Glutamatergic neuron (in vitro differentiated cells): ENCODE measurements at regions not wholly inside any gene's neighbourhood (a gene's known extent, or its start where the extent isn't known, plus 50 kb on each side); places are given as distances from the start of the nearest gene placed in this dataset.

Experiments used
- DNase-seq: peaks from one replicate; pipeline ENCODE4 v3.0.0; 2022
- H3K27ac Mint-ChIP-seq: one replicate; pipeline ENCODE4 v1.8.0; 2020; ENCODE audit warnings: mild to moderate bottlenecking, mixed read lengths, inconsistent platforms; ENCODE audit not compliant: unreplicated experiment
- H3K27me3 Mint-ChIP-seq: one replicate; pipeline ENCODE4 v1.8.0; 2020; ENCODE audit warnings: mild to moderate bottlenecking, moderate library complexity, mixed read lengths, inconsistent platforms; ENCODE audit not compliant: unreplicated experiment
- H3K36me3 Mint-ChIP-seq: one replicate; pipeline ENCODE4 v1.8.0; 2020; ENCODE audit warnings: mild to moderate bottlenecking, mixed read lengths, inconsistent platforms; ENCODE audit not compliant: unreplicated experiment
- H3K4me1 Mint-ChIP-seq: one replicate; pipeline ENCODE4 v1.8.0; 2020; ENCODE audit warnings: mild to moderate bottlenecking, low read depth, mixed read lengths, inconsistent platforms; ENCODE audit not compliant: unreplicated experiment
- H3K4me3 Mint-ChIP-seq: one replicate; pipeline ENCODE4 v1.8.0; 2020; ENCODE audit warnings: mild to moderate bottlenecking, mixed read lengths, inconsistent platforms; ENCODE audit not compliant: unreplicated experiment
- H3K9me3 Mint-ChIP-seq: one replicate; pipeline ENCODE4 v1.8.0; 2020; ENCODE audit warnings: mild to moderate bottlenecking, moderate library complexity, mixed read lengths, inconsistent platforms; ENCODE audit not compliant: unreplicated experiment
- CTCF ChIP-seq: fragments of 200-600 bp; sonication (generic); IDR thresholded peaks from one replicate; pipeline ENCODE4 v1.5.0; 2021; ENCODE audit not compliant: partially characterized antibody, unreplicated experiment

GRCh38 chr11:43067681-43068080 is 244.1 kb upstream of the API5 start:
- no peak for DNase-seq
- TF ChIP-seq CTCF = no peak
- no peak overlapping the region for H3K4me3 Mint-ChIP-seq
- peaks cover 3% of the 10 kb centered on the region for H3K4me1 Mint-ChIP-seq
- peaks cover 3% of the 10 kb centered on the region for H3K9me3 Mint-ChIP-seq
- H3K36me3 Mint-ChIP-seq = no peaks in the 10 kb centered on the region
- no peaks in the 10 kb centered on the region for H3K27me3 Mint-ChIP-seq
- H3K27ac Mint-ChIP-seq = no peak overlapping the region

- H3K27me3 Mint-ChIP-seq = no peaks in the 10 kb centered on the region
- DNase-seq = no peak
- TF ChIP-seq CTCF = no peak
- H3K9me3 Mint-ChIP-seq = peaks cover 3% of the 10 kb centered on the region
- no peak overlapping the region for H3K4me3 Mint-ChIP-seq
- peaks cover 3% of the 10 kb centered on the region for H3K4me1 Mint-ChIP-seq
- H3K36me3 Mint-ChIP-seq = no peaks in the 10 kb centered on the region
- no peak overlapping the region for H3K27ac Mint-ChIP-seq
These were observed 240.5 kb upstream of the API5 start for GRCh38 chr11:43071338-43071737.

GRCh38 chr11:43072096-43072495 is 239.7 kb upstream of the API5 start:
- H3K9me3 Mint-ChIP-seq = peaks cover 3% of the 10 kb centered on the region
- H3K36me3 Mint-ChIP-seq = no peaks in the 10 kb centered on the region
- H3K27ac Mint-ChIP-seq = no peak overlapping the region
- H3K27me3 Mint-ChIP-seq = no peaks in the 10 kb centered on the region
- DNase-seq = no peak
- H3K4me3 Mint-ChIP-seq = no peak overlapping the region
- TF ChIP-seq CTCF = no peak
- peaks cover 3% of the 10 kb centered on the region for H3K4me1 Mint-ChIP-seq

- Mint-ChIP-seq H3K27ac (no peak overlapping the region), H3K36me3 (no peaks in the 10 kb centered on the region), H3K4me3 (no peak overlapping the region), H3K9me3 (no peaks in the 10 kb centered on the region), H3K4me1 (peaks cover 3% of the 10 kb centered on the region), H3K27me3 (no peaks in the 10 kb centered on the region)
- no peak for DNase-seq
- TF ChIP-seq CTCF = no peak
These were observed 238.9 kb upstream of the API5 start for GRCh38 chr11:43072911-43073310.

- no peak overlapping the region for H3K4me3 Mint-ChIP-seq
- H3K9me3 Mint-ChIP-seq = no peaks in the 10 kb centered on the region
- TF ChIP-seq CTCF = no peak
- H3K4me1 Mint-ChIP-seq = peaks cover 3% of the 10 kb centered on the region
- H3K36me3 Mint-ChIP-seq = no peaks in the 10 kb centered on the region
- no peak for DNase-seq
- H3K27ac Mint-ChIP-seq = no peak overlapping the region
- no peaks in the 10 kb centered on the region for H3K27me3 Mint-ChIP-seq
These were observed 237.0 kb upstream of the API5 start for GRCh38 chr11:43074810-43075209.
